ENCODE measurements at regions not wholly inside any gene's neighbourhood (a gene's known extent, or its start where the extent isn't known, plus 50 kb on each side); places are given as distances from the start of the nearest gene placed in this dataset.
"Not testable (repeated sequence)": the region's sequence is repeated elsewhere in the genome, so short reads cannot be mapped to it uniquely, and the experiment has no call there.

- ChIA-PET CTCF (no interaction called here), POLR2A (no interaction called here)
- TF ChIP-seq, protein P1, sequence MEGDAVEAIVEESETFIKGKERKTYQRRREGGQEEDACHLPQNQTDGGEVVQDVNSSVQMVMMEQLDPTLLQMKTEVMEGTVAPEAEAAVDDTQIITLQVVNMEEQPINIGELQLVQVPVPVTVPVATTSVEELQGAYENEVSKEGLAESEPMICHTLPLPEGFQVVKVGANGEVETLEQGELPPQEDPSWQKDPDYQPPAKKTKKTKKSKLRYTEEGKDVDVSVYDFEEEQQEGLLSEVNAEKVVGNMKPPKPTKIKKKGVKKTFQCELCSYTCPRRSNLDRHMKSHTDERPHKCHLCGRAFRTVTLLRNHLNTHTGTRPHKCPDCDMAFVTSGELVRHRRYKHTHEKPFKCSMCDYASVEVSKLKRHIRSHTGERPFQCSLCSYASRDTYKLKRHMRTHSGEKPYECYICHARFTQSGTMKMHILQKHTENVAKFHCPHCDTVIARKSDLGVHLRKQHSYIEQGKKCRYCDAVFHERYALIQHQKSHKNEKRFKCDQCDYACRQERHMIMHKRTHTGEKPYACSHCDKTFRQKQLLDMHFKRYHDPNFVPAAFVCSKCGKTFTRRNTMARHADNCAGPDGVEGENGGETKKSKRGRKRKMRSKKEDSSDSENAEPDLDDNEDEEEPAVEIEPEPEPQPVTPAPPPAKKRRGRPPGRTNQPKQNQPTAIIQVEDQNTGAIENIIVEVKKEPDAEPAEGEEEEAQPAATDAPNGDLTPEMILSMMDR (IDR thresholded peaks at IDR 0.05; ENCODE audit: insufficient read depth, low read depth, low read length): no peak
- Histone ChIP-seq H3K27me3 (ENCODE audit: control insufficient read depth, insufficient read depth, low read length) (no peaks in the 10 kb centered on the region), H3K4me3 (ENCODE audit: low read depth, low read length) (no peak overlapping the region), H3K36me3 (ENCODE audit: control insufficient read depth, insufficient read depth, low read length) (no peaks in the 10 kb centered on the region)
- DNase-seq (ENCODE audit: low read depth): no peak
These were observed 649.4 kb downstream of the CDH9 start for GRCh38 chr5:26388976-26389375.

GRCh38 chr5:26386532-26386931 is 651.9 kb downstream of the CDH9 start:
- Histone ChIP-seq H3K27me3 (ENCODE audit: control insufficient read depth, insufficient read depth, low read length) (no peaks in the 10 kb centered on the region), H3K4me3 (ENCODE audit: low read depth, low read length) (no peak overlapping the region), H3K36me3 (ENCODE audit: control insufficient read depth, insufficient read depth, low read length) (no peaks in the 10 kb centered on the region)
- DNase-seq (ENCODE audit: low read depth): no peak
- TF ChIP-seq, protein P1 (IDR thresholded peaks at IDR 0.05; ENCODE audit: insufficient read depth, low read depth, low read length): no peak
- ChIA-PET CTCF (no interaction called here), POLR2A (no interaction called here)

GRCh38 chr5:26364624-26365023 is 673.8 kb downstream of the CDH9 start:
- H3K36me3 ChIP-seq (ENCODE audit: control insufficient read depth, insufficient read depth, low read length); H3K4me3 ChIP-seq (ENCODE audit: low read depth, low read length); POLR2A ChIA-PET; CTCF ChIA-PET; DNase-seq (ENCODE audit: low read depth); H3K27me3 ChIP-seq (ENCODE audit: control insufficient read depth, insufficient read depth, low read length): not testable (repeated sequence)

- TF ChIP-seq, protein P1 (IDR thresholded peaks at IDR 0.05; ENCODE audit: insufficient read depth, low read depth, low read length): no peak
- POLR2A ChIA-PET: no interaction called here
- no peaks in the 10 kb centered on the region for H3K27me3 ChIP-seq (ENCODE audit: control insufficient read depth, insufficient read depth, low read length)
- DNase-seq (ENCODE audit: low read depth): no peak
- H3K4me3 ChIP-seq (ENCODE audit: low read depth, low read length): no peak overlapping the region
- H3K36me3 ChIP-seq (ENCODE audit: control insufficient read depth, insufficient read depth, low read length): no peaks in the 10 kb centered on the region
- CTCF ChIA-PET: no interaction called here
These were observed 694.5 kb downstream of the CDH9 start for GRCh38 chr5:26343801-26344325.

DNA sequence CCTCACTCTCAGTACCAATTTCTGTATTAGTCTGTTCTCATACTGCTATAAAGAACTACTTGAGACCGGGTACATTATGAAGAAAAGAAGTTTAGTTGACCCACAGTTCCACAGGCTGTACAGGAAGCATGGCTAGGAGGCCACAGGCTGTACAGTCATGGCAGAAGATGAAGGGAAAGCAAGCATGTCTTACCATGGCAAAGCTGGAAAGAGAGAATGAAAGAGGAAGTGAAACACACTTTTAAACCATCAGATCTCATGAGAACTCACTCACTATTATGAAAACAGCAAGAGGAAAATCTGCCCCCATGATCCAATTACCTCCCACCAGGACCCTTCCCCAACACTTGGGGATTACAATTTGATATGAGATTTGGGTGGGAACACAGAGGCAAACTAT is 698.8 kb downstream of the CDH9 start:
- TF ChIP-seq, protein P1 (IDR thresholded peaks at IDR 0.05; ENCODE audit: insufficient read depth, low read depth, low read length): no peak
- DNase-seq (ENCODE audit: low read depth): no peak
- Histone ChIP-seq H3K4me3 (ENCODE audit: low read depth, low read length) (no peak overlapping the region), H3K27me3 (ENCODE audit: control insufficient read depth, insufficient read depth, low read length) (no peaks in the 10 kb centered on the region), H3K36me3 (ENCODE audit: control insufficient read depth, insufficient read depth, low read length) (no peaks in the 10 kb centered on the region)
- ChIA-PET POLR2A (no interaction called here), CTCF (no interaction called here)

DNA sequence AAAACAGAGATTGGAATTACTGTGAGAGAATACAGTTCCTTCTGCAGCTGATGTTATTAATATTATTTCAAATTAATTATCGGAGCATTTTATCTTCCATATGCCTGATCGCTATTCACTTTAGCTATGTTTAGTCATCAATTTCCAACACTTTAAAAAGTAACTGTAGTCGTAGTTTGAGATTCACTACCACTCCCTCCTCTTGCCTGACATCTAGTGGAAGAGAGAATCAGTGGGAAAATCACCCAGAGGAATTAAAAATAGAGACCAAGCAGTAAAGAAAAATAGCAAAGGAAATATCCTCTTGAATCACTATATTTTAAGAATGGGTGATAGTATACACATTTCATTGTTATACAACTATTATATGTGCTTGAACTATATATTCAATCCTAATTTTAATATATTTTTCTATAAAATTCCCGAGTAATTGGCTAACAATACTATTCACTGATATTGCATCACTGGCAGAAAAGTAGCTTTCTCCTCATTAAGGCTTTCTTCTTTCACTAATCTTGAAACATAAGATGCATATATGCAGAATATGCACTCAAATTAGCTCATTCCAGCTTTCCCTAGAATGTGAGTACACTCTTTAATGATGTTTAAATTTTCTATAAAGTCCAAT is 708.7 kb downstream of the CDH9 start:
- Histone ChIP-seq H3K36me3 (ENCODE audit: control insufficient read depth, insufficient read depth, low read length) (no peaks in the 10 kb centered on the region), H3K27me3 (ENCODE audit: control insufficient read depth, insufficient read depth, low read length) (no peaks in the 10 kb centered on the region), H3K4me3 (ENCODE audit: low read depth, low read length) (no peak overlapping the region)
- CTCF ChIA-PET: interaction anchor here (0.7 kb wide), 1 partner anchor 44 kb away, joined by 3 read pairs; no protein-coding TSS in a partner anchor
- POLR2A ChIA-PET: no interaction called here
- TF ChIP-seq, protein P1 (IDR thresholded peaks at IDR 0.05; ENCODE audit: insufficient read depth, low read depth, low read length): no peak
- DNase-seq (ENCODE audit: low read depth): no peak
